Immature natural killer cell (primary cell): ENCODE measurements at regions not wholly inside any gene's neighbourhood (a gene's known extent, or its start where the extent isn't known, plus 50 kb on each side); places are given as distances from the start of the nearest gene placed in this dataset.

Source experiments
- DNase-seq, 3 donors: peaks; one replicate each; pipeline ENCODE4 v3.0.0; 2022; ENCODE audit warnings: mixed read lengths in 1 of 3
- H3K27ac Mint-ChIP-seq, 6 donors: one replicate each; pipeline ENCODE4 v1.8.0; 2020; ENCODE audit warnings: mixed read lengths in 6 of 6, mild to moderate bottlenecking in 5 of 6, inconsistent platforms in 4 of 6, moderate library complexity in 3 of 6
- H3K27me3 Mint-ChIP-seq, 3 donors: one replicate each; pipeline ENCODE4 v1.8.0; 2020 to 2021; ENCODE audit warnings: low read depth in 3 of 3, mild to moderate bottlenecking in 3 of 3, mixed read lengths in 3 of 3, moderate library complexity in 3 of 3, inconsistent platforms in 1 of 3
- H3K36me3 Mint-ChIP-seq, 3 donors: one replicate each; pipeline ENCODE4 v1.8.0; 2020; ENCODE audit warnings: mixed read lengths in 3 of 3, inconsistent platforms in 2 of 3, mild to moderate bottlenecking in 2 of 3
- H3K4me1 Mint-ChIP-seq, 2 donors: one replicate each; pipeline ENCODE4 v1.8.0; 2020; ENCODE audit warnings: inconsistent platforms in 2 of 2, mild to moderate bottlenecking in 2 of 2, mixed read lengths in 2 of 2, moderate library complexity in 1 of 2
- H3K4me3 Mint-ChIP-seq, 5 donors: one replicate each; pipeline ENCODE4 v1.8.0; 2020; ENCODE audit warnings: mild to moderate bottlenecking in 5 of 5, mixed read lengths in 5 of 5, inconsistent platforms in 3 of 5, moderate library complexity in 3 of 5
- H3K9me3 Mint-ChIP-seq, 6 donors: one replicate each; pipeline ENCODE4 v1.8.0; 2020; ENCODE audit warnings: mild to moderate bottlenecking in 6 of 6, mixed read lengths in 6 of 6, inconsistent platforms in 4 of 6, moderate library complexity in 3 of 6

GRCh38 chr14:98695809-98696208 lies 576.2 kb downstream of the BCL11B start:
- H3K9me3 Mint-ChIP-seq = peaks cover 0 to 11% (median 5%) of the 10 kb centered on the region in 6 donors
- no peak overlapping the region for H3K4me3 Mint-ChIP-seq
- H3K36me3 Mint-ChIP-seq = peaks cover 0 to 11% (median 7%) of the 10 kb centered on the region in 3 donors
- no peak overlapping the region for H3K27ac Mint-ChIP-seq
- no peak for DNase-seq
- H3K27me3 Mint-ChIP-seq = peaks cover 1 to 5% (median 4%) of the 10 kb centered on the region in 3 donors
- H3K4me1 Mint-ChIP-seq = no peaks in the 10 kb centered on the region

- H3K27ac Mint-ChIP-seq = no peak overlapping the region
Measured at GRCh38 chr14:98698341-98698740, 573.7 kb downstream of the BCL11B start.

GRCh38 chr14:98700748-98701147 lies 571.2 kb downstream of the BCL11B start:
- Mint-ChIP-seq H3K4me3 (no peak overlapping the region), H3K27ac (peak overlapping the region in 1 of 6 donors; percentile 6), H3K27me3 (peaks cover 0 to 3% (median 2%) of the 10 kb centered on the region in 3 donors), H3K36me3 (peaks cover 0 to 9% (median 7%) of the 10 kb centered on the region in 3 donors), H3K9me3 (peaks cover 0 to 10% (median 4%) of the 10 kb centered on the region in 6 donors), H3K4me1 (peaks cover 29 to 30% of the 10 kb centered on the region in 2 donors)
- DNase-seq = no peak

More at GRCh38 chr14:98698341-98698740, 573.7 kb downstream of the BCL11B start:
- H3K27me3 Mint-ChIP-seq = peaks cover 1 to 4% (median 3%) of the 10 kb centered on the region in 3 donors
- H3K36me3 Mint-ChIP-seq = peaks cover 0 to 11% (median 7%) of the 10 kb centered on the region in 3 donors
- peaks cover 5 to 6% of the 10 kb centered on the region in 2 donors for H3K4me1 Mint-ChIP-seq
- no peak for DNase-seq
- H3K4me3 Mint-ChIP-seq = no peak overlapping the region
- peaks cover 0 to 11% (median 5%) of the 10 kb centered on the region in 6 donors for H3K9me3 Mint-ChIP-seq

GRCh38 chr14:98701377-98701776 lies 570.6 kb downstream of the BCL11B start:
- Mint-ChIP-seq H3K9me3 (peaks cover 0 to 8% (median under 1%) of the 10 kb centered on the region in 6 donors), H3K4me3 (no peak overlapping the region), H3K27me3 (peaks cover 0 to 3% (median 2%) of the 10 kb centered on the region in 3 donors), H3K27ac (peak overlapping the region in 2 of 6 donors; percentile 17 to 37), H3K4me1 (peaks cover 35 to 36% of the 10 kb centered on the region in 2 donors), H3K36me3 (peaks cover 0 to 7% (median 6%) of the 10 kb centered on the region in 3 donors)
- DNase-seq = no peak

GRCh38 chr14:98704441-98704840 lies 567.6 kb downstream of the BCL11B start:
- H3K27me3 Mint-ChIP-seq = peaks cover 0 to 2% (median 0%) of the 10 kb centered on the region in 3 donors
- peak overlapping the region; percentile 6 to 85 (median 68) for H3K27ac Mint-ChIP-seq
- H3K4me3 Mint-ChIP-seq = peak overlapping the region; percentile 42 to 80 (median 56)

GRCh38 chr14:98705871-98706300 lies 566.1 kb downstream of the BCL11B start:
- DNase-seq = no peak
- peak overlapping the region in 4 of 5 donors; percentile 18 to 80 (median 50) for H3K4me3 Mint-ChIP-seq
- peaks cover 0 to 2% (median 0%) of the 10 kb centered on the region in 3 donors for H3K27me3 Mint-ChIP-seq
- H3K9me3 Mint-ChIP-seq = no peaks in the 10 kb centered on the region
- H3K27ac Mint-ChIP-seq = peak overlapping the region; percentile 8 to 80 (median 56)
- H3K36me3 Mint-ChIP-seq = no peaks in the 10 kb centered on the region
- peaks cover 43 to 48% of the 10 kb centered on the region in 2 donors for H3K4me1 Mint-ChIP-seq

More at GRCh38 chr14:98704441-98704840, 567.6 kb downstream of the BCL11B start:
- Mint-ChIP-seq H3K9me3 (no peaks in the 10 kb centered on the region), H3K4me1 (peaks cover 43 to 46% of the 10 kb centered on the region in 2 donors), H3K36me3 (no peaks in the 10 kb centered on the region)
- peak; percentile 56 to 72 (median 60) for DNase-seq

- Mint-ChIP-seq H3K27me3 (peaks cover 0 to 2% (median 0%) of the 10 kb centered on the region in 3 donors), H3K4me1 (peaks cover 50 to 55% of the 10 kb centered on the region in 2 donors), H3K4me3 (no peak overlapping the region), H3K27ac (no peak overlapping the region), H3K36me3 (no peaks in the 10 kb centered on the region), H3K9me3 (no peaks in the 10 kb centered on the region)
- DNase-seq = no peak
Measured at GRCh38 chr14:98707522-98707921, 564.5 kb downstream of the BCL11B start.

GRCh38 chr14:98708555-98708954 lies 563.4 kb downstream of the BCL11B start:
- Mint-ChIP-seq H3K9me3 (no peaks in the 10 kb centered on the region), H3K4me1 (peaks cover 43 to 47% of the 10 kb centered on the region in 2 donors), H3K36me3 (no peaks in the 10 kb centered on the region), H3K4me3 (no peak overlapping the region), H3K27ac (no peak overlapping the region), H3K27me3 (peaks cover 0 to 2% (median 0%) of the 10 kb centered on the region in 3 donors)
- no peak for DNase-seq

- peaks cover 0 to 4% (median 2%) of the 10 kb centered on the region in 3 donors for H3K27me3 Mint-ChIP-seq
- H3K9me3 Mint-ChIP-seq = no peaks in the 10 kb centered on the region
- peaks cover 14 to 26% of the 10 kb centered on the region in 2 donors for H3K4me1 Mint-ChIP-seq
- DNase-seq = no peak
- H3K27ac Mint-ChIP-seq = peak overlapping the region in 2 of 6 donors; percentile 3 to 20
- no peaks in the 10 kb centered on the region for H3K36me3 Mint-ChIP-seq
- H3K4me3 Mint-ChIP-seq = no peak overlapping the region
Measured at GRCh38 chr14:98711453-98711852, 560.5 kb downstream of the BCL11B start.

GRCh38 chr14:98714626-98715425 lies 557.2 kb downstream of the BCL11B start:
- Mint-ChIP-seq H3K27me3 (peaks cover 0 to 21% (median 2%) of the 10 kb centered on the region in 3 donors), H3K4me3 (no peak overlapping the region), H3K27ac (no peak overlapping the region), H3K9me3 (no peaks in the 10 kb centered on the region), H3K4me1 (peaks cover 7 to 17% of the 10 kb centered on the region in 2 donors), H3K36me3 (no peaks in the 10 kb centered on the region)
- no peak for DNase-seq

- Mint-ChIP-seq H3K36me3 (no peaks in the 10 kb centered on the region), H3K9me3 (no peaks in the 10 kb centered on the region), H3K27me3 (peaks cover 2 to 21% (median 3%) of the 10 kb centered on the region in 3 donors), H3K4me3 (no peak overlapping the region), H3K27ac (no peak overlapping the region), H3K4me1 (peaks cover 5 to 14% of the 10 kb centered on the region in 2 donors)
- DNase-seq = no peak
Measured at GRCh38 chr14:98716133-98716532, 555.9 kb downstream of the BCL11B start.

- Mint-ChIP-seq H3K27ac (no peak overlapping the region), H3K36me3 (no peaks in the 10 kb centered on the region), H3K9me3 (no peaks in the 10 kb centered on the region), H3K4me1 (no peaks in the 10 kb centered on the region), H3K27me3 (peaks cover 5 to 23% (median 6%) of the 10 kb centered on the region in 3 donors), H3K4me3 (no peak overlapping the region)
- DNase-seq = no peak
Measured at GRCh38 chr14:98721061-98721460, 550.9 kb downstream of the BCL11B start.

- Mint-ChIP-seq H3K9me3 (no peaks in the 10 kb centered on the region), H3K36me3 (no peaks in the 10 kb centered on the region), H3K27me3 (peaks cover 5 to 8% (median 6%) of the 10 kb centered on the region in 3 donors), H3K4me3 (no peak overlapping the region), H3K27ac (no peak overlapping the region), H3K4me1 (peaks cover 0 to 2% of the 10 kb centered on the region in 2 donors)
- DNase-seq = no peak
Measured at GRCh38 chr14:98724734-98725133, 547.3 kb downstream of the BCL11B start.

GRCh38 chr14:98725191-98725590 lies 546.8 kb downstream of the BCL11B start:
- Mint-ChIP-seq H3K27me3 (peaks cover 5 to 8% (median 6%) of the 10 kb centered on the region in 3 donors), H3K4me3 (no peak overlapping the region), H3K36me3 (no peaks in the 10 kb centered on the region), H3K27ac (no peak overlapping the region), H3K9me3 (no peaks in the 10 kb centered on the region), H3K4me1 (peaks cover 0 to 2% of the 10 kb centered on the region in 2 donors)
- no peak for DNase-seq
